K562 (cell line): ENCODE measurements at regions not wholly inside any gene's neighbourhood (a gene's known extent, or its start where the extent isn't known, plus 50 kb on each side); places are given as distances from the start of the nearest gene placed in this dataset.

Experiments
- ATAC-seq: fragments of 200-7000 bp; cut with Tn5 transposase; 3 replicates; pipeline ENCODE4 v1.9.1; 2020; ENCODE audit warnings: moderate library complexity
- BruUV-seq: library from RNA; stranded (reverse); fragments of 400-500 nt; replicated peaks from 2 replicates; lab custom pipeline; 2021; lab: Mats Ljungman, UMichigan
- CTCF ChIA-PET: fragments of 300-600 bp; formaldehyde crosslinking; extraction: SDS; loops from one replicate; lab custom pipeline; 2021; ENCODE audit warnings: low intra/inter-chr PET ratio; lab: Yijun Ruan, JAX
- POLR2A ChIA-PET: fragments of 300-600, 350-650 bp; sonication (Branson Sonifier 250); formaldehyde crosslinking; extraction: SDS; loops from one replicate; lab custom pipeline; 2021; ENCODE audit warnings: antibody characterized with exemption, inconsistent platforms; lab: Yijun Ruan, JAX
- DNase-seq, 4 experiments: peaks; one replicate each; pipeline versions ENCODE4 v3.0.0 to v3.0.0-alpha.2; 2011 to 2018; ENCODE audit warnings: low spot score in 3 of 4, mixed read lengths in 3 of 4; ENCODE audit errors: extremely low read depth in 1 of 4
- FAIRE-seq: peaks from 2 replicates; lab custom pipeline; 2011; peaks lifted over from hg19 to GRCh38; lab: Jason Lieb, UNC
- H2AFZ ChIP-seq: 2 replicates; pipeline ENCODE4 v1.6.0; 2011; ENCODE audit warnings: low read depth, low read length, control low read depth, inconsistent platforms
- H3K27ac ChIP-seq: fragments of 200-600 bp; 3 replicates; pipeline ENCODE4 v1.8.0; 2011; ENCODE audit warnings: low read depth, mild to moderate bottlenecking, control low read depth, inconsistent platforms, low read length, moderate library complexity, mixed read lengths; ENCODE audit errors: extremely low read depth
- H3K27me3 ChIP-seq, 2 experiments: fragments of 300-600 bp in 1 of 2; 2 replicates in 1 of 2; 3 replicates in 1 of 2; pipeline versions ENCODE4 v1.6.0 to v1.8.0; 2011; ENCODE audit warnings: inconsistent platforms in 2 of 2, low read length in 2 of 2, mild to moderate bottlenecking in 1 of 2, mixed read lengths in 1 of 2, moderate library complexity in 1 of 2; ENCODE audit not compliant: control insufficient read depth in 2 of 2, insufficient read depth in 2 of 2
- H3K36me3 ChIP-seq: fragments of 300-600 bp; 3 replicates; pipeline ENCODE4 v1.8.0; 2011; ENCODE audit warnings: mild to moderate bottlenecking, low read length, inconsistent platforms; ENCODE audit not compliant: control insufficient read depth, insufficient read depth
- H3K4me1 ChIP-seq, 2 experiments: fragments of 200-600 bp in 1 of 2; replicated peaks in 1 of 2; 2 replicates in 1 of 2; 3 replicates in 1 of 2; pipeline versions ENCODE4 v1.5.1 to v1.8.0; 2011; ENCODE audit warnings: inconsistent platforms in 2 of 2, low read length in 2 of 2, mild to moderate bottlenecking in 1 of 2, mixed read lengths in 1 of 2, moderate library complexity in 1 of 2; ENCODE audit not compliant: control insufficient read depth in 2 of 2, insufficient read depth in 2 of 2
- H3K4me2 ChIP-seq: 2 replicates; pipeline ENCODE4 v1.6.1; 2011; ENCODE audit warnings: low read length, control low read depth, inconsistent platforms, mixed read lengths; ENCODE audit not compliant: insufficient read depth
- H3K4me3 ChIP-seq: fragments of 200-600 bp; sonication (generic), shearing (Covaris generic); 2 replicates; pipeline ENCODE4 v1.5.1; 2016; ENCODE audit warnings: control low read depth, inconsistent platforms
- H3K79me2 ChIP-seq: fragments of 200-600 bp; 3 replicates; pipeline ENCODE4 v1.8.0; 2011; ENCODE audit warnings: low read length, inconsistent platforms; ENCODE audit not compliant: control insufficient read depth, insufficient read depth
- H3K9ac ChIP-seq, 2 experiments: 2 replicates each; pipeline versions ENCODE4 v1.6.0 to v1.6.1; 2011; ENCODE audit warnings: low read depth in 2 of 2, low read length in 2 of 2, control low read depth in 1 of 2, inconsistent platforms in 1 of 2, mild to moderate bottlenecking in 1 of 2, mixed read lengths in 1 of 2; ENCODE audit not compliant: insufficient read depth in 1 of 2
- H3K9me1 ChIP-seq: one replicate; pipeline ENCODE4 v1.6.0; 2011; ENCODE audit warnings: inconsistent platforms, mild to moderate bottlenecking, low read length, moderate library complexity; ENCODE audit not compliant: control insufficient read depth, insufficient read depth
- H3K9me3 ChIP-seq: replicated peaks from 2 replicates; pipeline ENCODE4 v1.5.1; 2011; ENCODE audit warnings: low read depth, low read length, inconsistent platforms; ENCODE audit not compliant: control insufficient read depth, insufficient read depth
- H4K20me1 ChIP-seq: replicated peaks from 2 replicates; pipeline ENCODE4 v1.6.1; 2011; ENCODE audit warnings: low read length, inconsistent platforms, mixed read lengths; ENCODE audit not compliant: control insufficient read depth, insufficient read depth
- CTBP1 ChIP-seq: fragments of 450-650 bp; IDR thresholded peaks from 2 replicates; pipeline ENCODE4 v1.6.1; 2016; ENCODE audit warnings: borderline replicate concordance
- FIP1L1 ChIP-seq: fragments of 200-400 bp; formaldehyde crosslinking; IDR thresholded peaks from 2 replicates; pipeline ENCODE4 v1.6.1; 2018; ENCODE audit warnings: mild to moderate bottlenecking, low read depth, low read length; ENCODE audit not compliant: poor library complexity, severe bottlenecking
- HIVEP1 ChIP-seq: fragments of 250-450 bp; sonication (Bioruptor Pico); IDR thresholded peaks from 2 replicates; pipeline ENCODE4 v1.4.0; 2020; ENCODE audit warnings: mild to moderate bottlenecking
- ID3 ChIP-seq, 2 experiments: fragments of 250-450 bp in 1 of 2; fragments of 450-650 bp in 1 of 2; sonication (Bioruptor Pico) in 1 of 2; IDR thresholded peaks; 2 replicates each; pipeline versions ENCODE4 v1.6.1 to v1.8.0; 2016 to 2021; ENCODE audit warnings: mild to moderate bottlenecking in 2 of 2, moderate library complexity in 2 of 2, missing compliant biosample characterization in 1 of 2, missing genetic modification characterization in 1 of 2
- KLF10 ChIP-seq: fragments of 250-450 bp; sonication (Bioruptor Pico); IDR thresholded peaks from 2 replicates; pipeline ENCODE4 v1.6.1; 2021; ENCODE audit warnings: matching md5 sums
- MEF2A ChIP-seq: IDR thresholded peaks from 2 replicates; pipeline ENCODE4 v1.6.1; 2011; ENCODE audit warnings: low read depth, mild to moderate bottlenecking, low read length, moderate library complexity; ENCODE audit not compliant: control insufficient read depth
- NEUROD1 ChIP-seq: fragments of 150-350 bp; IDR thresholded peaks from 2 replicates; pipeline ENCODE4 v1.6.1; 2014; ENCODE audit warnings: borderline replicate concordance, low read length, low read depth; ENCODE audit not compliant: partially characterized antibody
- PBX2 ChIP-seq, 2 experiments: IDR thresholded peaks in 1 of 2; conservative IDR thresholded peaks in 1 of 2; 2 replicates each; pipeline ENCODE4 v1.6.1; 2016; ENCODE audit warnings: low read depth in 2 of 2, mild to moderate bottlenecking in 1 of 2, missing compliant biosample characterization in 1 of 2, missing genetic modification characterization in 1 of 2, moderate library complexity in 1 of 2
- ZNF263 ChIP-seq: sonication (generic); formaldehyde crosslinking; IDR thresholded peaks from 2 replicates; pipeline ENCODE4 v1.8.0; 2022; ENCODE audit warnings: mild to moderate bottlenecking, missing genetic modification reagents, borderline replicate concordance
- WGBS: fragments of 100-300 bp; shearing (Covaris generic); methylation state at CpG from one replicate; pipeline ENCODE4 v1.1.6; 2016; ENCODE audit warnings: low coverage, mixed read lengths; ENCODE audit not compliant: insufficient coverage; ENCODE audit errors: missing lambda C conversion rate; 5-methylcytosine and 5-hydroxymethylcytosine counted together
- in situ Hi-C: fragments of 300-500 bp; cut with MboI; formaldehyde crosslinking; loops from 4 replicates; pipeline ENCODE4 v1.15.0; 2018; ENCODE audit warnings: inconsistent platforms, mixed read lengths
- intact Hi-C: fragments of 100-400 bp; cut with micrococcal nuclease; formaldehyde crosslinking; loops from 2 replicates; pipeline ENCODE4 v1.14.2; 2022
- TF ChIP-seq, protein P1 (sequence below): fragments of 150-350 bp; IDR thresholded peaks from 2 replicates; pipeline ENCODE4 v1.6.1; 2014; ENCODE audit warnings: low read depth, mild to moderate bottlenecking, low read length, borderline replicate concordance
- TF ChIP-seq, protein P2 (sequence below): fragments of 450-650 bp; IDR thresholded peaks from one replicate; pipeline ENCODE4 v1.6.1; 2018; ENCODE audit warnings: mild to moderate bottlenecking, moderate library complexity; ENCODE audit not compliant: partially characterized antibody
- TF ChIP-seq, protein P3 (sequence below): sonication (generic); formaldehyde crosslinking; IDR thresholded peaks from 2 replicates; pipeline ENCODE4 v1.8.1; 2023; ENCODE audit warnings: mild to moderate bottlenecking, missing genetic modification reagents

GRCh38 chr15:26125664-26126063, 262.5 kb upstream of the ATP10A start:
- FAIRE-seq (no peak), DNase-seq (no peak), ATAC-seq (no peak)
- TF ChIP-seq, protein P1, sequence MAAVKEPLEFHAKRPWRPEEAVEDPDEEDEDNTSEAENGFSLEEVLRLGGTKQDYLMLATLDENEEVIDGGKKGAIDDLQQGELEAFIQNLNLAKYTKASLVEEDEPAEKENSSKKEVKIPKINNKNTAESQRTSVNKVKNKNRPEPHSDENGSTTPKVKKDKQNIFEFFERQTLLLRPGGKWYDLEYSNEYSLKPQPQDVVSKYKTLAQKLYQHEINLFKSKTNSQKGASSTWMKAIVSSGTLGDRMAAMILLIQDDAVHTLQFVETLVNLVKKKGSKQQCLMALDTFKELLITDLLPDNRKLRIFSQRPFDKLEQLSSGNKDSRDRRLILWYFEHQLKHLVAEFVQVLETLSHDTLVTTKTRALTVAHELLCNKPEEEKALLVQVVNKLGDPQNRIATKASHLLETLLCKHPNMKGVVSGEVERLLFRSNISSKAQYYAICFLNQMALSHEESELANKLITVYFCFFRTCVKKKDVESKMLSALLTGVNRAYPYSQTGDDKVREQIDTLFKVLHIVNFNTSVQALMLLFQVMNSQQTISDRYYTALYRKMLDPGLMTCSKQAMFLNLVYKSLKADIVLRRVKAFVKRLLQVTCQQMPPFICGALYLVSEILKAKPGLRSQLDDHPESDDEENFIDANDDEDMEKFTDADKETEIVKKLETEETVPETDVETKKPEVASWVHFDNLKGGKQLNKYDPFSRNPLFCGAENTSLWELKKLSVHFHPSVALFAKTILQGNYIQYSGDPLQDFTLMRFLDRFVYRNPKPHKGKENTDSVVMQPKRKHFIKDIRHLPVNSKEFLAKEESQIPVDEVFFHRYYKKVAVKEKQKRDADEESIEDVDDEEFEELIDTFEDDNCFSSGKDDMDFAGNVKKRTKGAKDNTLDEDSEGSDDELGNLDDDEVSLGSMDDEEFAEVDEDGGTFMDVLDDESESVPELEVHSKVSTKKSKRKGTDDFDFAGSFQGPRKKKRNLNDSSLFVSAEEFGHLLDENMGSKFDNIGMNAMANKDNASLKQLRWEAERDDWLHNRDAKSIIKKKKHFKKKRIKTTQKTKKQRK: no peak
- TF ChIP-seq, protein P2, sequence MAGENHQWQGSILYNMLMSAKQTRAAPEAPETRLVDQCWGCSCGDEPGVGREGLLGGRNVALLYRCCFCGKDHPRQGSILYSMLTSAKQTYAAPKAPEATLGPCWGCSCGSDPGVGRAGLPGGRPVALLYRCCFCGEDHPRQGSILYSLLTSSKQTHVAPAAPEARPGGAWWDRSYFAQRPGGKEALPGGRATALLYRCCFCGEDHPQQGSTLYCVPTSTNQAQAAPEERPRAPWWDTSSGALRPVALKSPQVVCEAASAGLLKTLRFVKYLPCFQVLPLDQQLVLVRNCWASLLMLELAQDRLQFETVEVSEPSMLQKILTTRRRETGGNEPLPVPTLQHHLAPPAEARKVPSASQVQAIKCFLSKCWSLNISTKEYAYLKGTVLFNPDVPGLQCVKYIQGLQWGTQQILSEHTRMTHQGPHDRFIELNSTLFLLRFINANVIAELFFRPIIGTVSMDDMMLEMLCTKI: no peak
- TF ChIP-seq ZNF263 (CRISPR knock-in tag): no peak
- TF ChIP-seq MEF2A: no peak
- TF ChIP-seq PBX2 (CRISPR knock-in tag; IDR thresholded peaks at IDR 0.05; ENCODE audit: low read depth): no peak
- TF ChIP-seq PBX2 (tag; conservative IDR thresholded peaks at IDR 0.05; ENCODE audit: low read depth): no peak
- TF ChIP-seq ID3 (CRISPR knock-in tag; IDR thresholded peaks at IDR 0.05): no peak
- no peak for TF ChIP-seq ID3 (tag; IDR thresholded peaks at IDR 0.05)
- TF ChIP-seq FIP1L1: no peak
- no peak for TF ChIP-seq NEUROD1
- no peak for TF ChIP-seq KLF10
- TF ChIP-seq, protein P3, sequence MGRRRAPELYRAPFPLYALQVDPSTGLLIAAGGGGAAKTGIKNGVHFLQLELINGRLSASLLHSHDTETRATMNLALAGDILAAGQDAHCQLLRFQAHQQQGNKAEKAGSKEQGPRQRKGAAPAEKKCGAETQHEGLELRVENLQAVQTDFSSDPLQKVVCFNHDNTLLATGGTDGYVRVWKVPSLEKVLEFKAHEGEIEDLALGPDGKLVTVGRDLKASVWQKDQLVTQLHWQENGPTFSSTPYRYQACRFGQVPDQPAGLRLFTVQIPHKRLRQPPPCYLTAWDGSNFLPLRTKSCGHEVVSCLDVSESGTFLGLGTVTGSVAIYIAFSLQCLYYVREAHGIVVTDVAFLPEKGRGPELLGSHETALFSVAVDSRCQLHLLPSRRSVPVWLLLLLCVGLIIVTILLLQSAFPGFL: no peak
- no peak for TF ChIP-seq HIVEP1 (CRISPR knock-in tag)
- TF ChIP-seq CTBP1: no peak
- intact Hi-C loops: no loop called here
- H3K4me3 ChIP-seq: no peak overlapping the region
- no peaks in the 10 kb centered on the region for H3K4me1 ChIP-seq
- H3K9me3 ChIP-seq: no peaks in the 10 kb centered on the region
- ChIA-PET POLR2A (no interaction called here), CTCF (no interaction called here)
- BruUV-seq: no TSS peak
- H3K27ac ChIP-seq: no peak overlapping the region
- H3K36me3 ChIP-seq: no peaks in the 10 kb centered on the region
- H3K79me2 ChIP-seq: no peaks in the 10 kb centered on the region
- peaks cover 4 to 18% of the 10 kb centered on the region in 2 experiments; a peak in 2 of 5 replicates for H3K27me3 ChIP-seq
- H2AFZ ChIP-seq: no peak overlapping the region
- no peaks in the 10 kb centered on the region for H3K9me1 ChIP-seq
- H4K20me1 ChIP-seq: no peaks in the 10 kb centered on the region
- WGBS: 3% methylated on average over 10 of the region's 12 CpGs
- no peak overlapping the region for H3K4me2 ChIP-seq
- H3K9ac ChIP-seq: no peak overlapping the region
- in situ Hi-C loops: no loop called here
